Left lung (tissue), 4 donors: ENCODE measurements at regions not wholly inside any gene's neighbourhood (a gene's known extent, or its start where the extent isn't known, plus 50 kb on each side); places are given as distances from the start of the nearest gene placed in this dataset.

Experiments used
- ATAC-seq: fragments of 200-7000 bp; cut with Tn5 transposase; one replicate; pipeline ENCODE4 v1.9.1; 2020; ENCODE audit warnings: moderate library complexity
- DNase-seq, 4 donors: peaks; one replicate each; pipeline ENCODE4 v3.0.0-alpha.2; 2013 to 2020
- H3K27ac ChIP-seq, 2 donors: fragments of 200-600 bp; sonication (generic) in 1 of 2; one replicate each; pipeline versions ENCODE4 v1.5.0 to v1.8.0; 2020 to 2021
- H3K27me3 ChIP-seq, 2 donors: fragments of 200-600 bp; sonication (generic) in 1 of 2; one replicate each; pipeline versions ENCODE4 v1.5.0 to v1.8.0; 2020 to 2021
- H3K36me3 ChIP-seq, 2 donors: fragments of 200-600 bp; sonication (generic) in 1 of 2; one replicate each; pipeline versions ENCODE4 v1.5.0 to v1.8.0; 2020 to 2021
- H3K4me1 ChIP-seq, 2 donors: fragments of 200-600 bp; one replicate each; pipeline ENCODE4 v1.8.0; 2021
- H3K4me3 ChIP-seq, 2 donors: fragments of 200-600 bp; sonication (generic) in 1 of 2; one replicate each; pipeline versions ENCODE4 v1.5.0 to v1.8.0; 2020 to 2021; ENCODE audit warnings: mild to moderate bottlenecking in 1 of 2
- H3K9me3 ChIP-seq, 2 donors: fragments of 200-600 bp; sonication (generic) in 1 of 2; one replicate each; pipeline versions ENCODE4 v1.5.0 to v1.8.0; 2020 to 2021
- CTCF ChIP-seq, 2 donors: fragments of 200-600 bp; sonication (generic) in 1 of 2; IDR thresholded peaks; one replicate each; pipeline versions ENCODE4 v1.5.0 to v1.8.0; 2021; ENCODE audit warnings: antibody characterized with exemption in 2 of 2
- intact Hi-C, 2 donors: fragments of 100-400 bp; cut with DNase I; formaldehyde crosslinking; loops; one replicate each; pipeline versions ENCODE4 v1.11.2 to v1.14.2; 2022
- donor health status: DM: no; HTN: yes; CAD: no.
- donor health status: DM: no; HTN: no; CAD: no.

- H3K27me3 ChIP-seq, result no peaks in the 10 kb centered on the region
- H3K4me1 ChIP-seq, result no peaks in the 10 kb centered on the region
- no peak overlapping the region for H3K4me3 ChIP-seq
- no peaks in the 10 kb centered on the region for H3K36me3 ChIP-seq
- no peak for ATAC-seq
- no peak for DNase-seq
- H3K27ac ChIP-seq, result no peak overlapping the region
- TF ChIP-seq CTCF (IDR thresholded peaks at IDR 0.05), result no peak
- peaks cover 0 to 3% of the 10 kb centered on the region in 2 donors for H3K9me3 ChIP-seq
- intact Hi-C loops, result no loop called here
These were observed 188.1 kb upstream of the STEAP1 start for GRCh38 chr7:89966067-89966664.

GRCh38 chr7:89975577-89975976 lies 178.7 kb upstream of the STEAP1 start:
- no peak for TF ChIP-seq CTCF (IDR thresholded peaks at IDR 0.05)
- no peaks in the 10 kb centered on the region for H3K27me3 ChIP-seq
- no peaks in the 10 kb centered on the region for H3K9me3 ChIP-seq
- DNase-seq, result no peak
- H3K4me3 ChIP-seq, result no peak overlapping the region
- ATAC-seq, result no peak
- no peaks in the 10 kb centered on the region for H3K4me1 ChIP-seq
- H3K36me3 ChIP-seq, result no peaks in the 10 kb centered on the region
- no peak overlapping the region for H3K27ac ChIP-seq
- intact Hi-C loops, result no loop called here

- intact Hi-C loops, result no loop called here
These were observed 166.6 kb upstream of the STEAP1 start for GRCh38 chr7:89987665-89988064.

GRCh38 chr7:89988074-89988473 lies 166.2 kb upstream of the STEAP1 start:
- Histone ChIP-seq H3K9me3 (peaks cover 0 to 7% of the 10 kb centered on the region in 2 donors), H3K36me3 (no peaks in the 10 kb centered on the region), H3K4me1 (no peaks in the 10 kb centered on the region), H3K27ac (no peak overlapping the region), H3K27me3 (no peaks in the 10 kb centered on the region), H3K4me3 (no peak overlapping the region)
- ATAC-seq (no peak), DNase-seq (no peak)
- intact Hi-C loops, result no loop called here
- TF ChIP-seq CTCF (IDR thresholded peaks at IDR 0.05), result no peak

More at GRCh38 chr7:89987665-89988064, 166.6 kb upstream of the STEAP1 start:
- H3K27me3 ChIP-seq, result no peaks in the 10 kb centered on the region
- H3K27ac ChIP-seq, result no peak overlapping the region
- no peaks in the 10 kb centered on the region for H3K4me1 ChIP-seq
- H3K9me3 ChIP-seq, result peaks cover 0 to 7% of the 10 kb centered on the region in 2 donors
- H3K36me3 ChIP-seq, result no peaks in the 10 kb centered on the region
- DNase-seq (no peak), ATAC-seq (no peak)
- no peak for TF ChIP-seq CTCF (IDR thresholded peaks at IDR 0.05)
- no peak overlapping the region for H3K4me3 ChIP-seq

- Histone ChIP-seq H3K4me3 (no peak overlapping the region), H3K9me3 (peaks cover 0 to 7% of the 10 kb centered on the region in 2 donors), H3K36me3 (no peaks in the 10 kb centered on the region), H3K27me3 (no peaks in the 10 kb centered on the region), H3K4me1 (no peaks in the 10 kb centered on the region), H3K27ac (no peak overlapping the region)
- intact Hi-C loops, result no loop called here
- DNase-seq, result no peak
- no peak for TF ChIP-seq CTCF (IDR thresholded peaks at IDR 0.05)
- no peak for ATAC-seq
These were observed 164.8 kb upstream of the STEAP1 start for GRCh38 chr7:89989454-89989853.
